ENCODE measurements at regions not wholly inside any gene's neighbourhood (a gene's known extent, or its start where the extent isn't known, plus 50 kb on each side); places are given as distances from the start of the nearest gene placed in this dataset.
"Not testable (repeated sequence)": the region's sequence is repeated elsewhere in the genome, so short reads cannot be mapped to it uniquely, and the experiment has no call there.

DNA sequence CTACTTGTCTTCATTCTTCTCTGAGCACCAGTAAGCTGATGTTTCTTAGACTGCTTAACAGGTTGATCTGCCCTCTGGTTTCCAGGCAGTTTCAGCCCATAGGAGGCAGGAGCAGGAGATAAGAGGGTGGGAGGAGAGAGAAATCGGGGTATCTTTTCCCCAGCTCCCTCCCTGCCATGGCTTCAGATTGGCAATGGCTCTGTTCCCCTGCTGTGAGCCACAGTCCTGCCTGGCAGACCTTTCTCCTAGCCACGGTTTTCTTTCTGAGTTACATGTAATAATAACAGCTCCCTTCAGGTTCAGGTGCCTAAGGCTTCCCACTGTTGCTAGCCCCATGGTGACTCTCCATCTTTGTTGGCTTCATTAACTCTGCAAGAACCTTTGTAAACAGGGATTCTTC lies 115.3 kb downstream of the CD83 start:
- TF ChIP-seq, protein P1, sequence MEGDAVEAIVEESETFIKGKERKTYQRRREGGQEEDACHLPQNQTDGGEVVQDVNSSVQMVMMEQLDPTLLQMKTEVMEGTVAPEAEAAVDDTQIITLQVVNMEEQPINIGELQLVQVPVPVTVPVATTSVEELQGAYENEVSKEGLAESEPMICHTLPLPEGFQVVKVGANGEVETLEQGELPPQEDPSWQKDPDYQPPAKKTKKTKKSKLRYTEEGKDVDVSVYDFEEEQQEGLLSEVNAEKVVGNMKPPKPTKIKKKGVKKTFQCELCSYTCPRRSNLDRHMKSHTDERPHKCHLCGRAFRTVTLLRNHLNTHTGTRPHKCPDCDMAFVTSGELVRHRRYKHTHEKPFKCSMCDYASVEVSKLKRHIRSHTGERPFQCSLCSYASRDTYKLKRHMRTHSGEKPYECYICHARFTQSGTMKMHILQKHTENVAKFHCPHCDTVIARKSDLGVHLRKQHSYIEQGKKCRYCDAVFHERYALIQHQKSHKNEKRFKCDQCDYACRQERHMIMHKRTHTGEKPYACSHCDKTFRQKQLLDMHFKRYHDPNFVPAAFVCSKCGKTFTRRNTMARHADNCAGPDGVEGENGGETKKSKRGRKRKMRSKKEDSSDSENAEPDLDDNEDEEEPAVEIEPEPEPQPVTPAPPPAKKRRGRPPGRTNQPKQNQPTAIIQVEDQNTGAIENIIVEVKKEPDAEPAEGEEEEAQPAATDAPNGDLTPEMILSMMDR (IDR thresholded peaks at IDR 0.05; ENCODE audit: low read depth, low read length): no peak
- no peak for DNase-seq (ENCODE audit: low read depth in 2 of 2)
- H3K4me3 ChIP-seq (replicated peaks in 1 of 2; ENCODE audit: low read depth in 2 of 2, low read length in 2 of 2): no peak overlapping the region

- no peak overlapping the region for H3K4me3 ChIP-seq (replicated peaks in 1 of 2; ENCODE audit: low read depth in 2 of 2, low read length in 2 of 2)
- TF ChIP-seq, protein P1 (IDR thresholded peaks at IDR 0.05; ENCODE audit: low read depth, low read length): no peak
- DNase-seq (ENCODE audit: low read depth in 2 of 2): no peak
Observed at GRCh38 chr6:14235653-14236356, 118.2 kb downstream of the CD83 start.

DNA sequence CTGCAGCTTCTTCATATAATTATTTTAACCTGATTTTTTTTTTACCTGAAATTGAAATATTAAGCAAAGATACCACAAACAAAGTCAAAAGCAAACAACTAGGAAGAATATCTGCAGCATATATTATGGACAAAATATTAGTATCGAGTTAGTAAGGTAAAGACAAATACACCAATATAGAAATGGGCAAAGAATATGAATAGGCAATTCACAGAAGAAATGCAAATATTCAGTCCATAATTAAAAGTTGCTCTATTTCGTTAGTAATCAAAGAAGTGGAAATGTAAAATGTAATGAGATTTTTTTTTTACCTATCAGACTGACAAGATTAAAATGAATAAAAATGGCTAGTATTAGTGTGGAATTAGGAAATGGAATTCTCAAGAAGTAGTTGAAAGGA lies 121.5 kb downstream of the CD83 start:
- DNase-seq (ENCODE audit: low read depth in 2 of 2): no peak
- H3K4me3 ChIP-seq (replicated peaks in 1 of 2; ENCODE audit: low read depth in 2 of 2, low read length in 2 of 2): no peak overlapping the region
- TF ChIP-seq, protein P1 (IDR thresholded peaks at IDR 0.05; ENCODE audit: low read depth, low read length): no peak

- TF ChIP-seq, protein P1 (IDR thresholded peaks at IDR 0.05; ENCODE audit: low read depth, low read length): no peak
- DNase-seq (ENCODE audit: low read depth in 2 of 2): no peak
- no peak overlapping the region for H3K4me3 ChIP-seq (replicated peaks in 1 of 2; ENCODE audit: low read depth in 2 of 2, low read length in 2 of 2)
Observed at GRCh38 chr6:14240411-14241166, 123.0 kb downstream of the CD83 start.

DNA sequence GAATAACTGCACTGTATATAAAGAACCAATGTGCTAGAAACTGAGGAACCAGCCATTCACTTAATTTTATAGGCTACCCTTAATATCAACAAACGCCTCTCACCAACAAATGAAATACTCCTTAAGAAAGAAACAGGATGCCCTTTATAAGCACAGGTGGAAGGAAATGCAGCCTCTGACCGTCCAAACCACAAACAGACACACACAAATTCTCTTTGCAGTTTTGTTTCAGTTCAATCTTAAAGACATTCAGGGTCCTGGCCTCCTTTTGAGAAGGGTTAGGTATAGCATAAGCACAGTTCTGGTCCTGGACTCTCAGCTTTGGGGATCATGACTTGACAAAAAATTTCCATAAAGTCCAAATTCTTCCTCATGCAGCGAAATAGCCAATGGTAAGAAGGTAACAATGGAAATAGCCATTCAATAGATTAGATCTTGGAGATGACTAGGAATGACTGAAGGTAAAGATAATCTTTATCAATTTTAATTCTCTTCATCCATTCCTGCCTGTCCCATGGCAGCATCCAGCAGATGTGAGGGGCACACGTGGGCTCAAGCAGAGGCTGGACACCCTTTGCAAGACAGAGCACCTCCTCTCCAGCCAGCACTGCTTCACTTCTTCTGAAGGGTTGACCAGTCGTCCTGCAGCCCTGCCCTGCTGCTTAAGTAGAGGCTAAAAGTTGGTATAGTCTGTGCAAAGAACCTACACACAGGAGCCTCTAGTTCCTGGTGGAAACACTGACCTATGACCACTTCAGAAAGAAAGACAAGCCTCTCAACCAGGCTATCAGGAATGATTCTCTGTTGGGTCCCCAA lies 123.9 kb downstream of the CD83 start:
- TF ChIP-seq, protein P1 (IDR thresholded peaks at IDR 0.05; ENCODE audit: low read depth, low read length): no peak
- DNase-seq (ENCODE audit: low read depth in 2 of 2): no peak
- H3K4me3 ChIP-seq (replicated peaks in 1 of 2; ENCODE audit: low read depth in 2 of 2, low read length in 2 of 2): no peak overlapping the region

- DNase-seq (ENCODE audit: low read depth in 2 of 2); H3K4me3 ChIP-seq (replicated peaks in 1 of 2; ENCODE audit: low read depth in 2 of 2, low read length in 2 of 2): not testable (repeated sequence)
Observed at GRCh38 chr6:14242912-14243311, 125.3 kb downstream of the CD83 start.

DNA sequence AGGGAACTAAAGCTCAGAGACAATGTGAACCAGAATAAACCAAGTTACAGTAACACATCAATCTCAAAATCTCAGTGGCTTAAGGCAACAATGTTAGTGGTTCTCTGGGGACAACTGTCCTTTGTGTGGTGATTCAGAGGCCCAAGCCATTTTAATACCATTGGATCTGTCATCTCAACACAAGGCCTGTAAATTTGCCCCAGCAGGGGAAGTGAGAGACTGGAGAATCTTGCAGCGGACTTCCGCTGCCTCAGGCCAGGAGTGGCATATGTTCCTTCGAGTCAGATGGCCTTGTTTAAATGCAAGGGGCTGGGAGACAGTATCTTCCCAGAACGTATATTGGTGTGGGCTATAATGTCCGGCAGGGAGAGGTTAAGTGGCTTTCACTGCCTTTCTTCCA lies 126.0 kb downstream of the CD83 start:
- no peak for DNase-seq (ENCODE audit: low read depth in 2 of 2)

More for the DNA sequence above, 126.0 kb downstream of the CD83 start:
- TF ChIP-seq, protein P1 (IDR thresholded peaks at IDR 0.05; ENCODE audit: low read depth, low read length): no peak
- H3K4me3 ChIP-seq (replicated peaks in 1 of 2; ENCODE audit: low read depth in 2 of 2, low read length in 2 of 2): no peak overlapping the region
